ENCODE measurements at regions not wholly inside any gene's neighbourhood (a gene's known extent, or its start where the extent isn't known, plus 50 kb on each side); places are given as distances from the start of the nearest gene placed in this dataset.
A peak's percentile ranks its signal among the peaks of the same experiment; 100 is the strongest.

DNA sequence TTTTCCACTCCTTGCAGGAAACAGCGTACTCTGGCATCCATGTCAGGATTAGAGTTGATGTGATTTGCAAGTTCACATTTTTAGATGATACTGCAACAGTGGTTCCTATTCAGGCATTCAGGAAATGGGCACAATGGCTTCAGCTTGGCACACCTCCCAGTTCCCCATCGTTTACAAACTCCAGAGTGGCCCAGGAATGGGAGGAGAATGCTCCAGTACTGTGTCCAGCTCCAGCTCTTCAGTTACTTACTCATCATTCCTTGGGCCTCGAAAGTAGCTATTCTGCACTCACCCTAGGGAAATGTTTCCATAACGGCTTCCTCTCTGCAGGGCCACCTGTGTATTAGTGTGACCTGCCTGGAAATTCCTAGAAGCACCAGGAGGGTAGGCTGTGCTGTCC is 239.7 kb upstream of the RGS6 start:
- H3K4me3 ChIP-seq (ENCODE audit: control insufficient read depth, low read depth, low read length): no peak overlapping the region
- no peak for DNase-seq (ENCODE audit: low read depth)
- TF ChIP-seq, protein P1, sequence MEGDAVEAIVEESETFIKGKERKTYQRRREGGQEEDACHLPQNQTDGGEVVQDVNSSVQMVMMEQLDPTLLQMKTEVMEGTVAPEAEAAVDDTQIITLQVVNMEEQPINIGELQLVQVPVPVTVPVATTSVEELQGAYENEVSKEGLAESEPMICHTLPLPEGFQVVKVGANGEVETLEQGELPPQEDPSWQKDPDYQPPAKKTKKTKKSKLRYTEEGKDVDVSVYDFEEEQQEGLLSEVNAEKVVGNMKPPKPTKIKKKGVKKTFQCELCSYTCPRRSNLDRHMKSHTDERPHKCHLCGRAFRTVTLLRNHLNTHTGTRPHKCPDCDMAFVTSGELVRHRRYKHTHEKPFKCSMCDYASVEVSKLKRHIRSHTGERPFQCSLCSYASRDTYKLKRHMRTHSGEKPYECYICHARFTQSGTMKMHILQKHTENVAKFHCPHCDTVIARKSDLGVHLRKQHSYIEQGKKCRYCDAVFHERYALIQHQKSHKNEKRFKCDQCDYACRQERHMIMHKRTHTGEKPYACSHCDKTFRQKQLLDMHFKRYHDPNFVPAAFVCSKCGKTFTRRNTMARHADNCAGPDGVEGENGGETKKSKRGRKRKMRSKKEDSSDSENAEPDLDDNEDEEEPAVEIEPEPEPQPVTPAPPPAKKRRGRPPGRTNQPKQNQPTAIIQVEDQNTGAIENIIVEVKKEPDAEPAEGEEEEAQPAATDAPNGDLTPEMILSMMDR (IDR thresholded peaks at IDR 0.05; ENCODE audit: control insufficient read depth, insufficient read depth, low read depth, low read length, missing control alignments): no peak

DNA sequence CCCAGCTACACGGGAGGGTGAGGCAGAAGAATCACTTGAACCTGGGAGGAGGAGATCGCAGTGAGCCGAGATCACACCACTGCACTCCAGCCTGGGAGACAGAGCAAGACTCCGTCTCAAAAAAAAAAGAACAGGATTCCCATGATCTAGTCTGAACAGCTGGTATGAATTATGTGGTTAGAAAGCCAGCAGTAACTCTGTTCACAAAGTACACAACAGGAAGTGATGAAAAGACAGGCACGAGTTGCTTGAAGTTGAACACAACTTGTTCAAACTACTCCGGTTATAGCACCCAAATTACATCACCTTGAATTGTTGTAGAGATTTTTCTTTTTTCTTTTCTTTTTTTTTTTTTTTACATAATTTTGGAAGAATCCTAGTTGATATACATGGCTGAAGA is 238.8 kb upstream of the RGS6 start:
- peak; percentile 90 for DNase-seq (ENCODE audit: low read depth)
- no peak overlapping the region for H3K4me3 ChIP-seq (ENCODE audit: control insufficient read depth, low read depth, low read length)
- TF ChIP-seq, protein P1 (IDR thresholded peaks at IDR 0.05; ENCODE audit: control insufficient read depth, insufficient read depth, low read depth, low read length, missing control alignments): no peak

DNA sequence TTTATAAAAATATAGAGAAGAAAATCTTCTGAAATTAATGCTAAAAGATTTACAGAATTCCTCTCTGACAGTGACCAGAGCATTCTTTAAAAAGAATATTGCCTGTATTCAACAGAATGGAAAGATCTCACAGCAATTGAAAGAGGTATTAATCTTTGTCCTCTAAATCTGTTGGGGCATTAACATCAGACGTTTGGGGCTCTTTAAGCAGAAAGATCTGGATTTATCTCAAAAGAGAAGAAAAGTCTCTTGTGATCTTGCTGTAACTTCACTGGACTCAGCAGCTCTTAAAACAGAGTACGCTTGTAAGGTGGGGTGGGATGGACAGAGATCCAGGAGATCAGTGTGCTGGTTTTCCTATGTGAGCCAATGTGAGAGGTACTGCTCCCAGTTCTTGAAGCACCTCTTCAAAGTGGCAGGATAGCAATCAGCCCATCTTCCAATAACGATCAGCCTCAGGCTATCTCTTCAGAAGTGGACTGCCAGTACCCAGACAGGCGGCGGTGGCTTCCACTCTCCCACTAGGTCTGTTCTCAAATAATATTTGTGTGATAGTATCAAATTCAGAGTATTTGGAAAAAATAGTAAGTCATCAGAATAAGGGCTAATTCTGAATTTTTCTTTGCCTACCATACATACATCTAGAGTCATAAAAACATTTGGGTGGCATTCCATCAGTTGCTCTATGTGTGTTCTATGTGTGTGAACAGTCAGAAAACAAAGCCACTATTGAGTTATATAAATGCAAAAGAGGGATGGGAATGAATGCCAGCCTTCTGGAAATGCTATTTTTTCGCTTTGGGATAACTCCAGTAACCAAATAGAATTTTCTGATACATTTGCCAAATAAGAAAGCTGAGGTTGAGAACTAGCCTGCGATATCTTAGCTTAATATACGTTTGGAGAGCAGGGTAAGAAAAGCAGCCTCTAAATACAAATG is 237.4 kb upstream of the RGS6 start:
- no peak for DNase-seq (ENCODE audit: low read depth)
- TF ChIP-seq, protein P1 (IDR thresholded peaks at IDR 0.05; ENCODE audit: control insufficient read depth, insufficient read depth, low read depth, low read length, missing control alignments): no peak
- no peak overlapping the region for H3K4me3 ChIP-seq (ENCODE audit: control insufficient read depth, low read depth, low read length)

DNA sequence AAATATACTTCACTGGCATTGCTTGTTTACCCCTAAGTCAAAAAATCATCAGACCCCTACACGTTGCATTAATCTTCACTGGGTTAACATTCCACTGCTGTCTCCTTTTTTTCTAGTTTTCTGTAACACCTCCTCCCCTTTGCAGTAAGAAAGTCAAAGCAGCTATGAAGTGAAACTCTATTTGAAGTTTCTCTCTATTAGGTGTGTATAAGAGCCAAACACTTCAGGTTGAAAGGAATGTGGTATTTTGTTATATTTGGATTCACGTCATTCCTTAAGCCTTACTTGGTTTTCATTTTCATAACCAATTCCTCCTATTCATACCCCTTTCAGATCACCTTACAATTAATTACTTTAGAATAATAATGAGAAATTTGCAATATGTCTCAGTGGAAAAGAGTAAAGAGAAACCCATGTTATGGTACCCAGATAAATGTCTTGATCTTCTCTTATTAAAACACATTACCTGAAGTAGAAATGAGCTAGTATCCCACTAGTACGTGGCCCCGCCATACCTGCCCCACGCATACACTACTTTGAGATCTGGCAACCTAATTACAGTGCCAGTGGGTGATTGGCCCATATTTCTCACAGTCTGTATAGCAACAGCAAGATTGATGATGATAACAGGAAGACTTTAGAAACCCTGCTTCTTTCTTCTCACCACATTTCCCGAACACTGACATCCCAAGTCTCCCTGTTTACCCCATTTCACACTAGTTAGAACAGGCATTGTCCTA is 236.4 kb upstream of the RGS6 start:
- TF ChIP-seq, protein P1 (IDR thresholded peaks at IDR 0.05; ENCODE audit: control insufficient read depth, insufficient read depth, low read depth, low read length, missing control alignments): no peak
- H3K4me3 ChIP-seq (ENCODE audit: control insufficient read depth, low read depth, low read length): no peak overlapping the region
- DNase-seq (ENCODE audit: low read depth): no peak

DNA sequence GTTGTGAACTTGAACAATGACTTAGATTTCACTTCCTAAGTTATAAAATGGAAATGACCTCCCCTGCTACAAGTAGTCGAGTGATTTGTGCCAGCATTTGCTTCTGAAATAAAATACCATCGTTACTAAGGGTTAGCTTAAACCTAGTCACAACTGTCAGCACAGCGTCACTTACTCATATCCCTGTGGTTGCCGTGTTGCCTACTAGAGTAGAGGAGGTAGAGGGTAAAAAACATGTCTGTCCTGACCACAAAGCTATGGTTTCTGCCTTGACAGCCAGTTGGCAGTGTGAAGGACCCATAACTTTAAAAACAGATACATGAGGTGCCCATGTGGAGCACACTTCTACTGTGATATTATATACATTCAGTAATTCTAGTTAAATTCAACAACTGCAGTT is 234.2 kb upstream of the RGS6 start:
- no peak for DNase-seq (ENCODE audit: low read depth)
- TF ChIP-seq, protein P1 (IDR thresholded peaks at IDR 0.05; ENCODE audit: control insufficient read depth, insufficient read depth, low read depth, low read length, missing control alignments): no peak
- H3K4me3 ChIP-seq (ENCODE audit: control insufficient read depth, low read depth, low read length): no peak overlapping the region

DNA sequence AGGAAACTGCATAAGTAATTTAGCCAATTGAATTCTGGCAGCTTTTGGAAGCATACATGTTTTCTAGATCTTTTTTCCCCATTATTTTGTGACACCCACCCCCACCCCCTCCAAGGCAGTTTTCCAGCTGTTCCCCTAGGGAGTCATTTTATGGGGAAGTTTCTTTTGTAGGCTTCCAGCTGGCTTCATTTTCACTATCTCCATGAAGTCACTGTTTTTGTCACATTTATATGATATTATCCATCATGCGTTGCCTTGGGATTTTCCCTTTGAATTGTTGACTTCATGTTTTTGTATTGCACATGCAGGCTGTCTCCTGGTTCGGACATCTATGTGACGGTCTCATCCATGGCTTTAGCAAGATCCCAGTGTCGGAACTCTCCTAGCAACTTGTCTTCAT is 233.6 kb upstream of the RGS6 start:
- TF ChIP-seq, protein P1 (IDR thresholded peaks at IDR 0.05; ENCODE audit: control insufficient read depth, insufficient read depth, low read depth, low read length, missing control alignments): no peak
- no peak for DNase-seq (ENCODE audit: low read depth)
- H3K4me3 ChIP-seq (ENCODE audit: control insufficient read depth, low read depth, low read length): no peak overlapping the region

All from AG09309 (cell line).